AG09319 (cell line): ENCODE measurements at regions not wholly inside any gene's neighbourhood (a gene's known extent, or its start where the extent isn't known, plus 50 kb on each side); places are given as distances from the start of the nearest gene placed in this dataset.

Source experiments
- DNase-seq: peaks from one replicate; pipeline ENCODE4 v3.0.0-alpha.2; 2010; ENCODE audit warnings: low read depth; ENCODE audit errors: extremely low read depth
- TF ChIP-seq, protein P1 (sequence below): IDR thresholded peaks from 2 replicates; pipeline ENCODE4 v1.5.1; 2011; ENCODE audit warnings: low read depth, mild to moderate bottlenecking, inconsistent platforms, low read length, moderate library complexity

DNA sequence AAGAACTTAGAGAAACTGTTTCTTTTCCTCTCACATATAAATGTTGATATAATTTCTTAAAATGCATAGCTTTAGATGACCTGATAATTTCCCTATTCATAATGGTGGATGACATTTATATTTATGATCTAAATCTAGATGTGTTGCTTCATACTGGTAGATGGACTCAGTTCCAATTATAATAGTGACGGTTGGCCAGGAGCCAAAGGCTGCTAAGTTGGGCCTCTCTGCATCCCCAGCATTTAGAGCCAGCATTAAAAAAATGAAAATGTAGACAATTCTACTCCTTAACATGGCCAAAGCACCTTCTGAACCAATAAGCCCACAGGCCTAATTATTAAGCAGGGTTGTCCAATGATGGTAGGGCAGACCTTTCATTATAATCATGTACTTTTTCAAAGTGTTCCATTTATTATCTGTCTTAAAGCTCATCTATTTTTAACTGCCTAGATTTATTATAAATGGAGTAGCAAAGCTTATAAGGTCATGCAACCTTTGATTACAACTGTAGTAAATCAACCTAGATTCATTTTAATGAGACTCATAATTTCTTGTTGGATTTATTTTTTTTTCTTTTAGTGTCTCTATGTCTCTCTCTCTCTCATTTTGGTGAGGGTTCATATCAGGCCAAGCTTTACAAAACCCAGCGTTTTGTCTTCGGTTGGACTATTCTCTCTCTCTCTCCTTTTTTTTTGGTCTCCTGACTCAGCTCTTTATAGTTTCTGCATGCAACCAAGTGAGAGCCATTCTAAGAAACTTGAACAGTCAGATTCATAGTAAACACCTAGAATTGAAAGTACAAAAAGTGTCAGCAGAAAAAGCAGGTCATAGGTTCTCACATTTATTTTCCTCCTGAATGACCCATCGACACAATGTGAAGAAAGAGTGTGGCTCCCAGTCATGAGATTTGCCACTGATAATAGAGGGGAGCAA lies 2016.1 kb upstream of the PIK3C3 start:
- TF ChIP-seq, protein P1, sequence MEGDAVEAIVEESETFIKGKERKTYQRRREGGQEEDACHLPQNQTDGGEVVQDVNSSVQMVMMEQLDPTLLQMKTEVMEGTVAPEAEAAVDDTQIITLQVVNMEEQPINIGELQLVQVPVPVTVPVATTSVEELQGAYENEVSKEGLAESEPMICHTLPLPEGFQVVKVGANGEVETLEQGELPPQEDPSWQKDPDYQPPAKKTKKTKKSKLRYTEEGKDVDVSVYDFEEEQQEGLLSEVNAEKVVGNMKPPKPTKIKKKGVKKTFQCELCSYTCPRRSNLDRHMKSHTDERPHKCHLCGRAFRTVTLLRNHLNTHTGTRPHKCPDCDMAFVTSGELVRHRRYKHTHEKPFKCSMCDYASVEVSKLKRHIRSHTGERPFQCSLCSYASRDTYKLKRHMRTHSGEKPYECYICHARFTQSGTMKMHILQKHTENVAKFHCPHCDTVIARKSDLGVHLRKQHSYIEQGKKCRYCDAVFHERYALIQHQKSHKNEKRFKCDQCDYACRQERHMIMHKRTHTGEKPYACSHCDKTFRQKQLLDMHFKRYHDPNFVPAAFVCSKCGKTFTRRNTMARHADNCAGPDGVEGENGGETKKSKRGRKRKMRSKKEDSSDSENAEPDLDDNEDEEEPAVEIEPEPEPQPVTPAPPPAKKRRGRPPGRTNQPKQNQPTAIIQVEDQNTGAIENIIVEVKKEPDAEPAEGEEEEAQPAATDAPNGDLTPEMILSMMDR: no peak
- no peak for DNase-seq

DNA sequence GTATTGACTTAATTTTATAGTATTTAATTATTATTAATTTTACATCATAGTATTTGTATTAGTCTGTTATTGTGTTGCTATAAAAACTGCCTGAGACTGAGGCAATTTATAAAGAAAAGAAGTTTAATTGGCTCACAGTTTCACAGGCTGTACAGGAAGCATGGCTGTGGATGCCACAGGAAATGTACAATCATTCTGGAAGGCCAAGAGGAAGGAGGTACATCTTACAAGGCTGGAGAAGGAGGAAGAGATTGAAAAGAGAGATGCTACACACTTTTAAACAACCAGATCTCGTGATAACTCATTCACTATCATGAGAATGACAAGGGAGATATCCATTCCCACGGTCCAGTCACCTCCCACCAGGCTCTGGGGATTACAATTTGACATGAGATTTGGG lies 2019.4 kb upstream of the PIK3C3 start:
- DNase-seq: no peak
- TF ChIP-seq, protein P1: no peak

DNA sequence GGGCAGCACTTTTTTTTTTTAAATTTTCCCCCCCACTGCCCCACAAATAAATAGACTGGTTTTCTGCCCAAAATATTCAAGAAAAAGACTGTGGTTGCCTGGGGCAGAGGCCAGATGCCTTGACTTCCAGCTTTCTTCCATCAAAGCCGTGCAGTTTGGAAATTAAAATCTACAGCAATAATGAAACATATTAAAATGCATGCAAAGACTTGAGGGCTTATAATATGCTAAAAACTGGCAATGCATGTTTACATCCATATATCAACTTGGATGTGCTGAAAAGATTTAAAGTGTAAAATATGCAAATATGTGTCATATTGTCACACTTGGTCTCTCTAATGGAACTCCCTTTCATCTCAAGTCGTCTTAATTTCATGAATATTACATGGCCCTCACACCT lies 2036.2 kb upstream of the PIK3C3 start:
- TF ChIP-seq, protein P1: no peak
- DNase-seq: no peak

DNA sequence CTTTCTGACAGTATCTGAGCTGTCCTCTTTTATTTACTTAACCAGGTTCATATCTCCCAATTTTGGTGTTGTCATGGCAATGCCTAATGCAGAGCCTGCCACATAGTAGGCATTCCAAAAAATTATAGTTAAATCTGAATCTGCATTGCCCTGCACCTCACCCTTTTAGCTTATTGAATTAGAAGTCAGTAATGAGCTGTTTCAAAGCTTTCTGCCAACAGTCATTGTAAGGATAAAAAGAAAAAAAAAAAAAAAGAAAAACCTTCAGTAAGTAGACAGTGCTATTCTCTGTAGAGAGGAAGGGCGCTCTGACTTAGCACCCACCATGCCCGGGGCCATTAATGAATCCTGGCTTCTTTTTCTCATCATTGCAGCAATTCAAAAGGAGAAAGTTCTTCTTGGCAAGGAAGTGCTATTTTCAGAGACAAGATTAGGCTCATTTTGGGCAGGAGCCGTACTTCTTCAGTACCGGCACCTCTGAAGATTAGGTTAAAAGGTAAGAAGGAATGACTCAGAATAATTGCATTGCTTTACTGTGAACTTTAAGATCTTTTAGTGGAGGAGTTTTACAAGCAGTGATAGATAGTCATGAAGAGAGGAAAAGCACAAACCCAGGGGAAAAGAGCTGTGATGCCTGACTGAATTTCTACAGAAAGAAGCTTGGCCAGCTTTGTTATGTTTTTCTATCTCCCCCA lies 2041.2 kb upstream of the PIK3C3 start:
- TF ChIP-seq, protein P1: no peak
- no peak for DNase-seq

DNA sequence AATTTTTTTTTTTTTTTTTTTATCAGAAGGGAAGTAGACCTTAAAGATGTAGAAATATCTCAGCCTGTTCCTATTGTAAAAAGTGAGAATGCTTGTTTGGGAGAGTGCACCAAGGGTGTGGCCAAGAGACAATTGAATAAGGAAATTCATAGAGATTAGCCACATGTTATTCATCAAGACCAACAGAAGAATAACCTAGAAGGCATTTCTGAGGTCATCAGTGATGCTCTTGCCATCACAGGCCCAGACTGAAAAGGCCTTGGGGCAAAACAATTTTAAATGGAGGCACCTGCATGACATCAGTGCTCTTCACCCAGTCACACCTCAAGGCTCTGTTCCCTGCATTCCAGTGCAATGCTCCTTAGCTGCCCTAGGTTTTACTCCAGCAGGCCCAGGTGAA lies 2043.3 kb upstream of the PIK3C3 start:
- TF ChIP-seq, protein P1: no peak

GRCh38 chr18:39909706-39910105 lies 2045.3 kb upstream of the PIK3C3 start:
- DNase-seq: no peak
- TF ChIP-seq, protein P1: no peak

More for the DNA sequence above, 2043.3 kb upstream of the PIK3C3 start:
- DNase-seq: no peak

GRCh38 chr18:39886136-39886535 lies 2068.9 kb upstream of the PIK3C3 start:
- no peak for DNase-seq
- TF ChIP-seq, protein P1: no peak
